Sigmoid colon (tissue), 6 donors: ENCODE measurements at regions not wholly inside any gene's neighbourhood (a gene's known extent, or its start where the extent isn't known, plus 50 kb on each side); places are given as distances from the start of the nearest gene placed in this dataset.
"Not testable (repeated sequence)": the region's sequence is repeated elsewhere in the genome, so short reads cannot be mapped to it uniquely, and the experiment has no call there.

ENCODE experiments used
- DNase-seq: peaks from one replicate; pipeline ENCODE4 v3.0.0-alpha.2; 2019
- H3K27ac ChIP-seq, 4 donors: fragments of 200-600 bp; sonication (generic); one replicate each; pipeline ENCODE4 v1.5.1; 2016 to 2019; ENCODE audit warnings: mild to moderate bottlenecking in 1 of 4
- H3K27me3 ChIP-seq, 3 donors: fragments of 200-600 bp; sonication (generic); one replicate each; pipeline ENCODE4 v1.5.1; 2019; ENCODE audit warnings: mild to moderate bottlenecking in 1 of 3
- H3K36me3 ChIP-seq, 4 donors: fragments of 200-600 bp; sonication (generic); one replicate each; pipeline ENCODE4 v1.5.1; 2016 to 2019
- H3K4me1 ChIP-seq, 4 donors: fragments of 200-600 bp; sonication (generic); one replicate each; pipeline ENCODE4 v1.5.1; 2017 to 2019
- H3K4me3 ChIP-seq, 4 donors: fragments of 200-600 bp; sonication (generic); one replicate each; pipeline ENCODE4 v1.5.1; 2017 to 2019; ENCODE audit warnings: mild to moderate bottlenecking in 2 of 4, moderate library complexity in 1 of 4
- H3K9me3 ChIP-seq, 4 donors: fragments of 200-600 bp in 3 of 4; sonication (generic) in 3 of 4; one replicate each; pipeline versions ENCODE4 v1.5.1 to v1.6.1; 2013 to 2019
- EP300 ChIP-seq, 4 donors: sonication (generic); formaldehyde crosslinking; IDR thresholded peaks; one replicate each; pipeline ENCODE4 v1.6.1; 2017; ENCODE audit warnings: antibody characterized with exemption in 4 of 4
- POLR2A ChIP-seq, 2 donors: fragments of 450-650 bp; IDR thresholded peaks; one replicate each; pipeline ENCODE4 v1.6.1; 2016; ENCODE audit warnings: antibody characterized with exemption in 2 of 2, mild to moderate bottlenecking in 2 of 2, moderate library complexity in 2 of 2
- POLR2AphosphoS5 ChIP-seq, 4 donors: sonication (generic); formaldehyde crosslinking; IDR thresholded peaks; one replicate each; pipeline ENCODE4 v1.6.1; 2017; ENCODE audit warnings: antibody characterized with exemption in 4 of 4
- whole genome bisulfite sequencing, 2 donors: extraction: QIAGEN DNeasy Blood & Tissue Kit; methylation state at CpG; one replicate each; pipeline ENCODE4 v1.1.7; 2013; 5-methylcytosine and 5-hydroxymethylcytosine counted together
- intact Hi-C: fragments of 100-400 bp; cut with DNase I; formaldehyde crosslinking; loops from one replicate; pipeline ENCODE4 v1.15.1; 2023
- TF ChIP-seq, protein P1 (sequence below), 4 experiments: fragments of 450-650 bp in 3 of 4; fragments of 200-600 bp in 1 of 4; IDR thresholded peaks; one replicate each; pipeline ENCODE4 v1.5.1; 2016 to 2019; ENCODE audit warnings: antibody characterized with exemption in 4 of 4, mild to moderate bottlenecking in 3 of 4, moderate library complexity in 2 of 4
- donor health status: healthy with polysubstance abuse.
- donor health status: healthy.

- DNase-seq = no peak
- no peak overlapping the region for H3K27ac ChIP-seq
- no peak overlapping the region for H3K4me3 ChIP-seq
- H3K9me3 ChIP-seq = no peaks in the 10 kb centered on the region
- H3K36me3 ChIP-seq = no peaks in the 10 kb centered on the region
- intact Hi-C loops = no loop called here
- no peak for TF ChIP-seq POLR2AphosphoS5 (IDR thresholded peaks at IDR 0.05)
- no peak for TF ChIP-seq EP300 (IDR thresholded peaks at IDR 0.05)
- TF ChIP-seq, protein P1, sequence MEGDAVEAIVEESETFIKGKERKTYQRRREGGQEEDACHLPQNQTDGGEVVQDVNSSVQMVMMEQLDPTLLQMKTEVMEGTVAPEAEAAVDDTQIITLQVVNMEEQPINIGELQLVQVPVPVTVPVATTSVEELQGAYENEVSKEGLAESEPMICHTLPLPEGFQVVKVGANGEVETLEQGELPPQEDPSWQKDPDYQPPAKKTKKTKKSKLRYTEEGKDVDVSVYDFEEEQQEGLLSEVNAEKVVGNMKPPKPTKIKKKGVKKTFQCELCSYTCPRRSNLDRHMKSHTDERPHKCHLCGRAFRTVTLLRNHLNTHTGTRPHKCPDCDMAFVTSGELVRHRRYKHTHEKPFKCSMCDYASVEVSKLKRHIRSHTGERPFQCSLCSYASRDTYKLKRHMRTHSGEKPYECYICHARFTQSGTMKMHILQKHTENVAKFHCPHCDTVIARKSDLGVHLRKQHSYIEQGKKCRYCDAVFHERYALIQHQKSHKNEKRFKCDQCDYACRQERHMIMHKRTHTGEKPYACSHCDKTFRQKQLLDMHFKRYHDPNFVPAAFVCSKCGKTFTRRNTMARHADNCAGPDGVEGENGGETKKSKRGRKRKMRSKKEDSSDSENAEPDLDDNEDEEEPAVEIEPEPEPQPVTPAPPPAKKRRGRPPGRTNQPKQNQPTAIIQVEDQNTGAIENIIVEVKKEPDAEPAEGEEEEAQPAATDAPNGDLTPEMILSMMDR (IDR thresholded peaks at IDR 0.05) = no peak
- no peak for TF ChIP-seq POLR2A (IDR thresholded peaks at IDR 0.05)
- no peaks in the 10 kb centered on the region for H3K27me3 ChIP-seq
- H3K4me1 ChIP-seq = no peaks in the 10 kb centered on the region
Measured at GRCh38 chr6:132122176-132122575, 171.0 kb upstream of the CCN2 start.

DNA sequence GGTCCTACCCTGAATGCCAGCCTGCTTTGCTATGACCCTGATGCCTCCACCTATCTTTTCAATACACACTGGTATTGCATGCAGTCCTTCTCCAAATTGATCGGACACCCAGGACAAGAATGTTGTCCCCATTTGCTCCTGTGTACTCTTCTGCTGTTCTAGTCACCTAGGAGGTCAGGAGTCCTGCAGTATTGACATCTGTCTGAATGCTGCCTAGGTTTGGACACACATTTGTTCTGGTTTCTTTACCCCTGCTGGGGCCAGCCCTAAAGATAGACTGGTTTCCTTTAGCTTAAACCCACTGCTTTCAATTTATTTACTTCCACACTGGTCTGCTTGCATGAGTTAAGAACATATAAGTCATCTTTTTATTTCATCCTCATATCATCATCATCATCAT is 167.0 kb upstream of the CCN2 start:
- TF ChIP-seq POLR2AphosphoS5 (IDR thresholded peaks at IDR 0.05) (no peak), POLR2A (IDR thresholded peaks at IDR 0.05) (no peak), EP300 (IDR thresholded peaks at IDR 0.05) (no peak)
- TF ChIP-seq, protein P1 (IDR thresholded peaks at IDR 0.05) = no peak
- 97 to 99% methylated on average over 1 of the region's 1 CpG for WGBS, 2 donors
- no peaks in the 10 kb centered on the region for H3K9me3 ChIP-seq
- intact Hi-C loops = no loop called here
- H3K27ac ChIP-seq = no peak overlapping the region
- no peaks in the 10 kb centered on the region for H3K27me3 ChIP-seq
- no peaks in the 10 kb centered on the region for H3K36me3 ChIP-seq
- no peak for DNase-seq
- H3K4me3 ChIP-seq = no peak overlapping the region
- H3K4me1 ChIP-seq = no peaks in the 10 kb centered on the region

GRCh38 chr6:132115714-132116366 is 164.7 kb upstream of the CCN2 start:
- 71 to 79% methylated on average over 7 of the region's 7 CpGs for WGBS, 2 donors
- Histone ChIP-seq H3K4me3 (no peak overlapping the region), H3K27me3 (no peaks in the 10 kb centered on the region), H3K27ac (no peak overlapping the region), H3K4me1 (no peaks in the 10 kb centered on the region), H3K9me3 (no peaks in the 10 kb centered on the region), H3K36me3 (no peaks in the 10 kb centered on the region)
- no peak for DNase-seq
- intact Hi-C loops = no loop called here
- TF ChIP-seq EP300 (IDR thresholded peaks at IDR 0.05) = no peak
- no peak for TF ChIP-seq POLR2A (IDR thresholded peaks at IDR 0.05)
- no peak for TF ChIP-seq POLR2AphosphoS5 (IDR thresholded peaks at IDR 0.05)
- TF ChIP-seq, protein P1 (IDR thresholded peaks at IDR 0.05) = no peak

DNA sequence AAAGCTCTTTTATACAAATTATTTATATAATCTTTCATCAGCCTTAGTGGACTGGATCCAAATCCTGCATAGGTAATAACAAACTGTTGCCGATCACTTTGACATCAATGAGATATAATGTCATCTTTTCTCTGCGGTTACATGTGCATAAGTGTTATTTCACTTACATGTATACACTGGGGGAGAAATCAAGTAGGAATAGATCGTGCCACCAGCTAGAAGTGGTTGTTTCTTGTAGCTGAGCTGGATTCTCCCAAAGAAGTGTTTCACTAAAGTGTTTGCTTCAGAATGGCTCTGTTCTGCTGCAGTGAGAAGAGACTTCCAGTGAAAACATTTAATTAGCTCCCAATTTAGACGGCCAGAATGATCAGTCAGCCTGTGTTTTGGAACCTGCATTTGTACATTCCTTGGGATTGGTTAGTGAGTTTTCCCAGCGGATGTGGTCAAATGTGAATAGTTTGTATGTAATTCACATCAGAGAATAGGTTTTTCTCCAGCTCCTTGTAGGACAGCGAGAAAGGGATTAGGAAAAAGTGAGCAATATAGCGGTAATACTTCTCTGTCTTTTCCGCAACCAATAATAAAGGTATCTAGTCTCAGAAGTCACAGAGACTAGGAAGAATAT is 163.1 kb upstream of the CCN2 start:
- intact Hi-C loops = no loop called here
- no peaks in the 10 kb centered on the region for H3K4me1 ChIP-seq
- H3K36me3 ChIP-seq = no peaks in the 10 kb centered on the region
- WGBS, 2 donors = 88% methylated on average over 8 of the region's 8 CpGs
- H3K4me3 ChIP-seq = no peak overlapping the region
- no peaks in the 10 kb centered on the region for H3K27me3 ChIP-seq
- TF ChIP-seq POLR2AphosphoS5 (IDR thresholded peaks at IDR 0.05) (no peak), EP300 (IDR thresholded peaks at IDR 0.05) (no peak), POLR2A (IDR thresholded peaks at IDR 0.05) (no peak)
- TF ChIP-seq, protein P1 (IDR thresholded peaks at IDR 0.05) = no peak
- peaks cover 0 to 10% (median 1%) of the 10 kb centered on the region in 4 donors for H3K9me3 ChIP-seq
- no peak for DNase-seq
- H3K27ac ChIP-seq = no peak overlapping the region

GRCh38 chr6:132109752-132110151 is 158.6 kb upstream of the CCN2 start:
- H3K36me3 ChIP-seq, intact Hi-C loops, H3K27ac ChIP-seq, H3K4me1 ChIP-seq, H3K4me3 ChIP-seq, H3K27me3 ChIP-seq, DNase-seq: not testable (repeated sequence)
- WGBS, 2 donors = 81 to 88% methylated on average over 6 of the region's 6 CpGs
- peaks cover 0 to 13% (median 1%) of the 10 kb centered on the region in 4 donors for H3K9me3 ChIP-seq
